GM21825 (cell line): ENCODE measurements at regions not wholly inside any gene's neighbourhood (a gene's known extent, or its start where the extent isn't known, plus 50 kb on each side); places are given as distances from the start of the nearest gene placed in this dataset.
"Not testable (repeated sequence)": the region's sequence is repeated elsewhere in the genome, so short reads cannot be mapped to it uniquely, and the experiment has no call there.

Source experiments
- ATAC-seq: cut with Tn5 transposase; IDR thresholded peaks from one replicate; pipeline ENCODE4 v1.9.1; 2021; ENCODE audit warnings: mild to moderate bottlenecking, moderate library complexity; ENCODE audit not compliant: unreplicated experiment

- no peak for ATAC-seq
Observed at GRCh38 chr9:27671636-27672035, 98.4 kb upstream of the C9orf72 start.

- ATAC-seq, result no peak
Observed at GRCh38 chr9:27672718-27673117, 99.4 kb upstream of the C9orf72 start.

- ATAC-seq, result no peak
Observed at GRCh38 chr9:27673641-27674040, 100.4 kb upstream of the C9orf72 start.

GRCh38 chr9:27675354-27675753 is 102.1 kb upstream of the C9orf72 start:
- no peak for ATAC-seq

GRCh38 chr9:27676827-27677226 is 103.5 kb upstream of the C9orf72 start:
- ATAC-seq, result no peak

GRCh38 chr9:27679338-27679737 is 106.1 kb upstream of the C9orf72 start:
- ATAC-seq, result no peak

- ATAC-seq, result no peak
Observed at GRCh38 chr9:27683181-27683580, 109.9 kb upstream of the C9orf72 start.

GRCh38 chr9:27688954-27689353 is 115.7 kb upstream of the C9orf72 start:
- ATAC-seq, result no peak

GRCh38 chr9:27690816-27691215 is 117.5 kb upstream of the C9orf72 start:
- ATAC-seq, result not testable (repeated sequence)

GRCh38 chr9:27699621-27700020 is 126.3 kb upstream of the C9orf72 start:
- ATAC-seq, result no peak

- no peak for ATAC-seq
Observed at GRCh38 chr9:27701016-27701415, 127.7 kb upstream of the C9orf72 start.

GRCh38 chr9:27701587-27701986 is 128.3 kb upstream of the C9orf72 start:
- no peak for ATAC-seq

GRCh38 chr9:27703216-27703980 is 130.1 kb upstream of the C9orf72 start:
- ATAC-seq, result no peak

GRCh38 chr9:27711241-27711640 is 138.0 kb upstream of the C9orf72 start:
- ATAC-seq, result no peak

- no peak for ATAC-seq
Observed at GRCh38 chr9:27712806-27713205, 139.5 kb upstream of the C9orf72 start.

GRCh38 chr9:27714388-27714787 is 141.1 kb upstream of the C9orf72 start:
- no peak for ATAC-seq

GRCh38 chr9:27715651-27716050 is 142.4 kb upstream of the C9orf72 start:
- ATAC-seq, result no peak

- no peak for ATAC-seq
Observed at GRCh38 chr9:27717991-27718390, 144.7 kb upstream of the C9orf72 start.

- ATAC-seq, result no peak
Observed at GRCh38 chr9:27719711-27720110, 146.4 kb upstream of the C9orf72 start.

- no peak for ATAC-seq
Observed at GRCh38 chr9:27722866-27723265, 149.6 kb upstream of the C9orf72 start.

GRCh38 chr9:27726244-27727081 is 153.2 kb upstream of the C9orf72 start:
- no peak for ATAC-seq

- ATAC-seq, result no peak
Observed at GRCh38 chr9:27732494-27732893, 159.2 kb upstream of the C9orf72 start.
